Left ventricle myocardium inferior (tissue), 1 donor: ENCODE measurements at regions not wholly inside any gene's neighbourhood (a gene's known extent, or its start where the extent isn't known, plus 50 kb on each side); places are given as distances from the start of the nearest gene placed in this dataset.

Experiments used
- DNase-seq: peaks from one replicate; pipeline ENCODE4 v3.0.0-alpha.2; 2020
- H3K27ac ChIP-seq: fragments of 200-600 bp; replicated peaks from 2 replicates; pipeline ENCODE4 v1.8.0; 2021
- H3K27me3 ChIP-seq: fragments of 200-600 bp; 2 replicates; pipeline ENCODE4 v1.8.0; 2021; ENCODE audit warnings: low read depth
- H3K36me3 ChIP-seq: fragments of 200-600 bp; 2 replicates; pipeline ENCODE4 v1.8.0; 2021
- H3K4me1 ChIP-seq: fragments of 200-600 bp; 2 replicates; pipeline ENCODE4 v1.8.0; 2021
- H3K4me3 ChIP-seq: fragments of 200-600 bp; 2 replicates; pipeline ENCODE4 v1.8.0; 2021; ENCODE audit warnings: mild to moderate bottlenecking, moderate library complexity
- H3K9me3 ChIP-seq: fragments of 200-600 bp; replicated peaks from 2 replicates; pipeline ENCODE4 v1.8.0; 2021
- intact Hi-C: fragments of 100-400 bp; cut with micrococcal nuclease; formaldehyde crosslinking; loops from one replicate; pipeline ENCODE4 v1.11.0; 2022
- TF ChIP-seq, protein P1 (sequence below): fragments of 200-600 bp; IDR thresholded peaks from 2 replicates; pipeline ENCODE4 v1.8.0; 2021; ENCODE audit warnings: antibody characterized with exemption, mild to moderate bottlenecking, borderline replicate concordance
- donor health status: DM: no; HTN: yes; CAD: no; lungs with severe emphysema.

DNA sequence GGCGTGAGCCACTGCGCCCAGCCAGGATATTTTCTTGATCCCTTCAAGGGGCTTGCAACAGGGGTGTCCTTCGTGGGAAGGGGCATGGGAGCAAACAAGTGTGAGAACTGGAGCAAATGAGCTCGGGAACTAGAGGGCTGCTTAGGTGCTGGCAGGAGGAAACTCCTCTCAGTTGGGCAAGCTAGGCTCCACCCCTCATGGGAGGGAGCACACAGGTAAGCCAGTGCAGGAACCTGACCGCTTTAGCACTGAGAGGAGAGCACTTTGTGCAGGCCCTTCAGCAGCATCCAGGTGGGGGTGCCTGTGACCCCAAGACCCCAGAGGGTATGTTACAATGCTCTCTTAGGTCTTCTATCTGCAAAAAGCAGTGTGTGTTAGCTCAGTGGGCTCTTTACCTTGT, 755.4 kb upstream of the MDGA2 start:
- Histone ChIP-seq H3K9me3 (no peaks in the 10 kb centered on the region), H3K4me1 (no peaks in the 10 kb centered on the region), H3K27me3 (no peaks in the 10 kb centered on the region), H3K27ac (no peak overlapping the region), H3K4me3 (no peak overlapping the region), H3K36me3 (no peaks in the 10 kb centered on the region)
- no peak for DNase-seq
- TF ChIP-seq, protein P1, sequence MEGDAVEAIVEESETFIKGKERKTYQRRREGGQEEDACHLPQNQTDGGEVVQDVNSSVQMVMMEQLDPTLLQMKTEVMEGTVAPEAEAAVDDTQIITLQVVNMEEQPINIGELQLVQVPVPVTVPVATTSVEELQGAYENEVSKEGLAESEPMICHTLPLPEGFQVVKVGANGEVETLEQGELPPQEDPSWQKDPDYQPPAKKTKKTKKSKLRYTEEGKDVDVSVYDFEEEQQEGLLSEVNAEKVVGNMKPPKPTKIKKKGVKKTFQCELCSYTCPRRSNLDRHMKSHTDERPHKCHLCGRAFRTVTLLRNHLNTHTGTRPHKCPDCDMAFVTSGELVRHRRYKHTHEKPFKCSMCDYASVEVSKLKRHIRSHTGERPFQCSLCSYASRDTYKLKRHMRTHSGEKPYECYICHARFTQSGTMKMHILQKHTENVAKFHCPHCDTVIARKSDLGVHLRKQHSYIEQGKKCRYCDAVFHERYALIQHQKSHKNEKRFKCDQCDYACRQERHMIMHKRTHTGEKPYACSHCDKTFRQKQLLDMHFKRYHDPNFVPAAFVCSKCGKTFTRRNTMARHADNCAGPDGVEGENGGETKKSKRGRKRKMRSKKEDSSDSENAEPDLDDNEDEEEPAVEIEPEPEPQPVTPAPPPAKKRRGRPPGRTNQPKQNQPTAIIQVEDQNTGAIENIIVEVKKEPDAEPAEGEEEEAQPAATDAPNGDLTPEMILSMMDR, result no peak
- intact Hi-C loops, result no loop called here

DNA sequence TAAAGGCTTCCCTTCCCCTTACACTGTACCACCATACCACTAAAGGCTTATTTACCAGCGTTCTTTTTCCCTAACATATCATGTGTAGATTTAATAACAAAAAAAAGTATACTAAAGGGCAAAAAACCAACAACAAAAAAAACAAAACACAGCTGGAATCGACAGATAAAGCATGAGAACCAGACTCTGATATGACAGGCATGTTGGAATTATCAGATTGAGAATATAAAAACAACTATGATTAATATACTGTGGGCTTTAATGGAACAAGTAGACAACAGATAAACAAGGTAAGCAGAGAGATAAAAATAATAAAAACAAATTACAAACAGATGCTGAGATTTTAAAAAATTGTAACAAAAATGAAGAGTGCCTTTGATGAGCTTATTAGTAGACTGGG, 754.1 kb upstream of the MDGA2 start:
- no peaks in the 10 kb centered on the region for H3K4me1 ChIP-seq
- no peak overlapping the region for H3K27ac ChIP-seq
- no peak for DNase-seq
- no peaks in the 10 kb centered on the region for H3K27me3 ChIP-seq
- no peaks in the 10 kb centered on the region for H3K36me3 ChIP-seq
- intact Hi-C loops, result no loop called here
- TF ChIP-seq, protein P1, result no peak
- H3K4me3 ChIP-seq, result no peak overlapping the region
- no peaks in the 10 kb centered on the region for H3K9me3 ChIP-seq

DNA sequence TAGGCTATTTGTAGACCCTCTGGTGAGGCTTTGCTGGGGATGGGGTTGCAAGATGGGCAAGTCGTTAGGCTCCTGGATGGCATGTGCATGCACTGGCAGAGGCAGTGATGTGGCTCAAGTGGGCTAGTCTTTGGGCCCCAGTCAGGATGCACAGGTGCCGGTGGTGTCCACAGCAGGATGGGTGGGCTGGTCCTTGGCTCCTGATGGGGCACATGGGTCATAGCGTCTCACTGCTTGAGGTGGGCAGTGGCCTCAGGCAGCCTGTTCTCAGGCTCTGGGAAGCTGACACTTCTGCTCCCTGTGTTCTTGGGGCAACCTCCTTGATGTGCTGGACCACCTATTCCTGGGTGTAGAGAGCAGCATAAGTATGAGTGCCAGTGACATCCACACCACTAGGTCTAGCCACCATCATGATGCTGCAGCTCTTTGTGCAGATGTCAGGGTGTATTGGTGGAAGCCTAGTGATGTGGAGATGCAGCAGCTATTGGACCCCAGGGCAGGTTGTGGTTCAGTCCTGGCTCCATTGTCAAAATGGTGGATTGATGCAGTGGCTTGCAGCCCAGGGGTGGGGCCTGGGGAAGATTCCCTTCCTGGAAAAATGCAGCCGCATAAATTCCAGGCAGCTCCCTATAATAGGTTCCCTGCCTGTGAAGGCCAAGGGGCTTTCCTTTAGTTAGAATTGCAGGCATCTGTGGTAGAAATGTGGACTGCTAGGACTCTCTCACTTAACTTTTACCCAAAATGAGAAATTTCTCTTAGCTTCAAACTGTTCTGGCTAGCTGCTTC, 742.5 kb upstream of the MDGA2 start:
- Histone ChIP-seq H3K4me1 (no peaks in the 10 kb centered on the region), H3K4me3 (no peak overlapping the region), H3K27ac (no peak overlapping the region), H3K36me3 (no peaks in the 10 kb centered on the region), H3K9me3 (peaks cover 17% of the 10 kb centered on the region), H3K27me3 (no peaks in the 10 kb centered on the region)
- TF ChIP-seq, protein P1, result no peak
- intact Hi-C loops, result no loop called here
- no peak for DNase-seq

DNA sequence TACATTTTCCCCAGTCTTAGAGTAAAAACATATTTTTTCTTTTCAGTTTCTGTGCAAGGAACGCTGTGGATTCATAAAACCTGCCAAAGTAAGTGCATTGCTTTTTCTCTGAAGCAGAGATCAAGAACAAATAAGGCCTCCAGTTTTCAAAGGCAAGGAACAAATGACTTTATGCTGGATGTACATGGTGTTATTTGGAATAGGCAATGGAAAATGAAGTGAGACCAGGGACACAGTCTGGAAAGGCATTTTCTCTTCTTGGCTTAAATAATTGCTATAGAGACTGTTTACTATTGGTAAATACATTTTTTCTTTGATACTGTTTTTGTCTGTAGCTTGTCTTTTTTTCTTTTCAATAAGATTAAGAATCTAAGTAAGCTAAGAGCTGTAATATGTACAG, 725.9 kb upstream of the MDGA2 start:
- H3K4me3 ChIP-seq, result no peak overlapping the region
- no peaks in the 10 kb centered on the region for H3K4me1 ChIP-seq
- TF ChIP-seq, protein P1, result no peak
- no peak overlapping the region for H3K27ac ChIP-seq
- H3K27me3 ChIP-seq, result no peaks in the 10 kb centered on the region
- DNase-seq, result no peak
- no peaks in the 10 kb centered on the region for H3K9me3 ChIP-seq
- intact Hi-C loops, result no loop called here
- H3K36me3 ChIP-seq, result no peaks in the 10 kb centered on the region

DNA sequence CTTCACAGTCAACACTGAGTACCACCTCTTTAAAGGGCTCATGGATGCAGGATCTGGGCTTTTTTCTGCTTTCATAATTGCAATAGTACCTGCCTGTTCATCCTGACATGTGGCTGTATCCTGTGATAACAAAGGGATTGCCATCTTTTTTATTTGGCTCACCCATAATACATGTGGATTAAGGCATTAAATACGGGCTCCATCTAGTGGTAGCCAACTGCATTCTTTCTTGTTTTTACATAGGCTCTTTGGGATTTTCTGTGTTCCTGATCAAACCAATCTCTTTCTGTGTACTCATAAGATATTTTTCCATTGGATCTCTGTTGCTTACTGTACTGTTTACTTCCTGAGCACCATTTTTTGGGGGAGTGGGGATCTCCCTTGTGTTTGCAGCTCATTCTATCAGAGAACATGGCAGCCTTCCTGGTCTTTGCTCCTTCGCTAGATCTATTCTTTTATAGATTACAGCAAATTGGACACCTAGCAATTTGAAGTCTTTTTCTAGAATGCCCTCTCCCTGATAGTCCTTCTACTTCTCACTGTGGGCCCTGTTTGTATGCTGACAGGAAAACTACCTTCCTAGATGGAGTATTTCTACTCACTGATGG, 723.4 kb upstream of the MDGA2 start:
- TF ChIP-seq, protein P1, result peak; percentile 63
- DNase-seq, result no peak
- H3K36me3 ChIP-seq, result no peaks in the 10 kb centered on the region
- H3K9me3 ChIP-seq, result no peaks in the 10 kb centered on the region
- no peaks in the 10 kb centered on the region for H3K4me1 ChIP-seq
- no peaks in the 10 kb centered on the region for H3K27me3 ChIP-seq
- H3K4me3 ChIP-seq, result no peak overlapping the region
- intact Hi-C loops, result no loop called here
- H3K27ac ChIP-seq, result no peak overlapping the region
